ENCODE measurements at regions not wholly inside any gene's neighbourhood (a gene's known extent, or its start where the extent isn't known, plus 50 kb on each side); places are given as distances from the start of the nearest gene placed in this dataset.

- no peak for TF ChIP-seq CTCF (IDR thresholded peaks at IDR 0.05)
- TF ChIP-seq BHLHE40 (IDR thresholded peaks at IDR 0.05; ENCODE audit: low read depth, low read length) = no peak
These were observed 148.0 kb downstream of the FOXL1 start for GRCh38 chr16:86726340-86726739.

Data from A549 (cell line).